ENCODE measurements at regions not wholly inside any gene's neighbourhood (a gene's known extent, or its start where the extent isn't known, plus 50 kb on each side); places are given as distances from the start of the nearest gene placed in this dataset.

DNA sequence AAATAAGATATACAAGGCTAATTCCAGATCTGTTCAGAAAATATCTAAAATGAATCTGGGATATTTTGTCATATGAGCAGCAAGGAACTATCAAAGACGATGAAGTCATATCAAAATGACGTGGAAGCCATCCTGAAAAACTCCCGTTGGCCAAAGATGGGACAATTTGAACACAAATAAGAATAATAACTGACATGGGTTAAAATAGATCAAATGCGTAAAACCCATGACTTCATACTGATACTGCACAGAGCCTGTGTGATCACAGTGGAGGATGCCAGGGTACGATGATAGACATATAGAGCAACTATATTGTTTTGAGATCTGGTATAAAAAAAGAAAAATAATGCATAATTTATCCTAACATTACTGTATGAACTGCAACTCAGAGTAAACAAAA, 51.0 kb upstream of the PIP5K1B start:
- WGBS, 2 donors (ENCODE audit: low coverage in 1 of 2): 65 to 76% methylated on average over 5 of the region's 5 CpGs
- Histone ChIP-seq H3K4me1 (peaks cover 3 to 11% (median 4%) of the 10 kb centered on the region in 4 donors), H3K36me3 (no peaks in the 10 kb centered on the region), H3K27me3 (no peaks in the 10 kb centered on the region), H3K4me3 (no peak overlapping the region), H3K27ac (no peak overlapping the region), H3K9me3 (no peaks in the 10 kb centered on the region)
- TF ChIP-seq EP300 (IDR thresholded peaks at IDR 0.05; ENCODE audit: low read depth) (no peak), POLR2A (IDR thresholded peaks at IDR 0.05) (no peak), POLR2AphosphoS5 (IDR thresholded peaks at IDR 0.05) (no peak)
- TF ChIP-seq, protein P1, sequence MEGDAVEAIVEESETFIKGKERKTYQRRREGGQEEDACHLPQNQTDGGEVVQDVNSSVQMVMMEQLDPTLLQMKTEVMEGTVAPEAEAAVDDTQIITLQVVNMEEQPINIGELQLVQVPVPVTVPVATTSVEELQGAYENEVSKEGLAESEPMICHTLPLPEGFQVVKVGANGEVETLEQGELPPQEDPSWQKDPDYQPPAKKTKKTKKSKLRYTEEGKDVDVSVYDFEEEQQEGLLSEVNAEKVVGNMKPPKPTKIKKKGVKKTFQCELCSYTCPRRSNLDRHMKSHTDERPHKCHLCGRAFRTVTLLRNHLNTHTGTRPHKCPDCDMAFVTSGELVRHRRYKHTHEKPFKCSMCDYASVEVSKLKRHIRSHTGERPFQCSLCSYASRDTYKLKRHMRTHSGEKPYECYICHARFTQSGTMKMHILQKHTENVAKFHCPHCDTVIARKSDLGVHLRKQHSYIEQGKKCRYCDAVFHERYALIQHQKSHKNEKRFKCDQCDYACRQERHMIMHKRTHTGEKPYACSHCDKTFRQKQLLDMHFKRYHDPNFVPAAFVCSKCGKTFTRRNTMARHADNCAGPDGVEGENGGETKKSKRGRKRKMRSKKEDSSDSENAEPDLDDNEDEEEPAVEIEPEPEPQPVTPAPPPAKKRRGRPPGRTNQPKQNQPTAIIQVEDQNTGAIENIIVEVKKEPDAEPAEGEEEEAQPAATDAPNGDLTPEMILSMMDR (IDR thresholded peaks at IDR 0.05): no peak
- in situ Hi-C loops (cut with MboI; ENCODE audit: low pct_ligation_motif_present in 1 of 4, low pct_unique_long_range_greater_than_20kb in 1 of 4, low sequenced_read_pairs in 3 of 4) (no loop called here), intact Hi-C loops (cut with DNase I; ENCODE audit: low total_unique reads) (no loop called here)
- no peak for DNase-seq

Measured in transverse colon (tissue), 4 donors.